HepG2 (cell line): ENCODE measurements at regions not wholly inside any gene's neighbourhood (a gene's known extent, or its start where the extent isn't known, plus 50 kb on each side); places are given as distances from the start of the nearest gene placed in this dataset.

Experiments
- DPF2 ChIP-seq: sonication (generic); formaldehyde crosslinking; IDR thresholded peaks from 2 replicates; pipeline ENCODE4 v1.4.0; 2020; ENCODE audit warnings: mild to moderate bottlenecking, low read depth, missing genetic modification reagents, borderline replicate concordance
- EZH2 ChIP-seq: conservative IDR thresholded peaks from 2 replicates; pipeline ENCODE4 v1.6.1; 2012; ENCODE audit warnings: mild to moderate bottlenecking, low read depth, low read length, moderate library complexity
- KDM1A ChIP-seq: IDR thresholded peaks from 2 replicates; pipeline ENCODE4 v1.6.1; 2016; ENCODE audit warnings: missing compliant biosample characterization
- MAZ ChIP-seq, 2 experiments: sonication (generic) in 1 of 2; formaldehyde crosslinking in 1 of 2; IDR thresholded peaks; 2 replicates each; pipeline versions ENCODE4 v1.5.0 to v1.6.1; 2012 to 2020; ENCODE audit warnings: low read depth in 2 of 2, mild to moderate bottlenecking in 2 of 2, borderline replicate concordance in 1 of 2, improper control_type of control experiment in 1 of 2, low read length in 1 of 2, missing genetic modification reagents in 1 of 2, moderate library complexity in 1 of 2
- NCOA1 ChIP-seq: sonication (generic); formaldehyde crosslinking; IDR thresholded peaks from 2 replicates; pipeline ENCODE4 v1.9.0; 2021; ENCODE audit warnings: missing genetic modification reagents
- RBM39 ChIP-seq: fragments of 200-400 bp; formaldehyde crosslinking; IDR thresholded peaks from one replicate; pipeline ENCODE4 v1.6.1; 2018; ENCODE audit warnings: antibody characterized with exemption, mild to moderate bottlenecking, low read depth, low read length; ENCODE audit not compliant: poor library complexity, severe bottlenecking
- RFX5 ChIP-seq: IDR thresholded peaks from 2 replicates; pipeline ENCODE4 v1.6.1; 2011; ENCODE audit warnings: low read depth, low read length, improper control_type of control experiment
- ZNF138 ChIP-seq: sonication (generic); formaldehyde crosslinking; IDR thresholded peaks from 2 replicates; pipeline ENCODE4 v1.5.0; 2020; ENCODE audit warnings: mild to moderate bottlenecking, low read depth, missing genetic modification reagents
- ZNF558 ChIP-seq: sonication (generic); formaldehyde crosslinking; IDR thresholded peaks from 2 replicates; pipeline ENCODE4 v1.9.0; 2022; ENCODE audit warnings: mild to moderate bottlenecking, missing genetic modification reagents, borderline replicate concordance
- ZNF792 ChIP-seq: IDR thresholded peaks from 2 replicates; pipeline ENCODE4 v1.6.1; 2016
- TF ChIP-seq, protein P1 (sequence below): IDR thresholded peaks from 2 replicates; pipeline ENCODE4 v1.6.1; 2016
- TF ChIP-seq, protein P2 (sequence below): sonication (generic); formaldehyde crosslinking; IDR thresholded peaks from 2 replicates; pipeline ENCODE4 v1.4.0; 2020; ENCODE audit warnings: missing genetic modification reagents, borderline replicate concordance
- TF ChIP-seq, protein P3 (sequence below): sonication (generic); formaldehyde crosslinking; IDR thresholded peaks from 2 replicates; pipeline ENCODE4 v1.5.0; 2020; ENCODE audit warnings: missing genetic modification reagents
- TF ChIP-seq, protein P4 (sequence below): sonication (generic); formaldehyde crosslinking; IDR thresholded peaks from 2 replicates; pipeline ENCODE4 v1.5.0; 2020; ENCODE audit warnings: mild to moderate bottlenecking, missing genetic modification reagents, moderate library complexity

DNA sequence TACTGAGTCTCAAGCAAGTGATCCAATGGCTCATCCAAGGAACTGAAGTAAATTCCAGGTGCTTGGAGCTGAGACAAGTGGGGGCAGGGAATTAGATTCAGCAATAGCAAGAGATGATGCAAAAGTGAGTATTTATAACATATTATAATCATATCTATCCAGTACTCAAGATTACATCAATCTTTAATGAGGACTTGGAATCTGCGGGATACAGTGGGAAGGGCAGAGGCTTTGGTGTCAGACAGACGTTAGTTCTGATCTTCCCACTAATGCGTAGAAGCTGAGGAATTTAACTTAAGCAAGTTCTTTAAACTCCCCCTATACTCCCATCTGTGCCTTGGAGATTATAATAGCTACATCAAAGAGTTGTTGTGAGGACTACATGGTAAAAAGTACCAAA lies 143.4 kb upstream of the NWD2 start:
- TF ChIP-seq, protein P1, sequence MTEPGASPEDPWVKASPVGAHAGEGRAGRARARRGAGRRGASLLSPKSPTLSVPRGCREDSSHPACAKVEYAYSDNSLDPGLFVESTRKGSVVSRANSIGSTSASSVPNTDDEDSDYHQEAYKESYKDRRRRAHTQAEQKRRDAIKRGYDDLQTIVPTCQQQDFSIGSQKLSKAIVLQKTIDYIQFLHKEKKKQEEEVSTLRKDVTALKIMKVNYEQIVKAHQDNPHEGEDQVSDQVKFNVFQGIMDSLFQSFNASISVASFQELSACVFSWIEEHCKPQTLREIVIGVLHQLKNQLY, result no peak
- TF ChIP-seq ZNF792, result no peak
- no peak for TF ChIP-seq RBM39
- no peak for TF ChIP-seq RFX5
- TF ChIP-seq, protein P2, sequence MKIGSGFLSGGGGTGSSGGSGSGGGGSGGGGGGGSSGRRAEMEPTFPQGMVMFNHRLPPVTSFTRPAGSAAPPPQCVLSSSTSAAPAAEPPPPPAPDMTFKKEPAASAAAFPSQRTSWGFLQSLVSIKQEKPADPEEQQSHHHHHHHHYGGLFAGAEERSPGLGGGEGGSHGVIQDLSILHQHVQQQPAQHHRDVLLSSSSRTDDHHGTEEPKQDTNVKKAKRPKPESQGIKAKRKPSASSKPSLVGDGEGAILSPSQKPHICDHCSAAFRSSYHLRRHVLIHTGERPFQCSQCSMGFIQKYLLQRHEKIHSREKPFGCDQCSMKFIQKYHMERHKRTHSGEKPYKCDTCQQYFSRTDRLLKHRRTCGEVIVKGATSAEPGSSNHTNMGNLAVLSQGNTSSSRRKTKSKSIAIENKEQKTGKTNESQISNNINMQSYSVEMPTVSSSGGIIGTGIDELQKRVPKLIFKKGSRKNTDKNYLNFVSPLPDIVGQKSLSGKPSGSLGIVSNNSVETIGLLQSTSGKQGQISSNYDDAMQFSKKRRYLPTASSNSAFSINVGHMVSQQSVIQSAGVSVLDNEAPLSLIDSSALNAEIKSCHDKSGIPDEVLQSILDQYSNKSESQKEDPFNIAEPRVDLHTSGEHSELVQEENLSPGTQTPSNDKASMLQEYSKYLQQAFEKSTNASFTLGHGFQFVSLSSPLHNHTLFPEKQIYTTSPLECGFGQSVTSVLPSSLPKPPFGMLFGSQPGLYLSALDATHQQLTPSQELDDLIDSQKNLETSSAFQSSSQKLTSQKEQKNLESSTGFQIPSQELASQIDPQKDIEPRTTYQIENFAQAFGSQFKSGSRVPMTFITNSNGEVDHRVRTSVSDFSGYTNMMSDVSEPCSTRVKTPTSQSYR (CRISPR knock-in tag), result no peak
- TF ChIP-seq, protein P3, sequence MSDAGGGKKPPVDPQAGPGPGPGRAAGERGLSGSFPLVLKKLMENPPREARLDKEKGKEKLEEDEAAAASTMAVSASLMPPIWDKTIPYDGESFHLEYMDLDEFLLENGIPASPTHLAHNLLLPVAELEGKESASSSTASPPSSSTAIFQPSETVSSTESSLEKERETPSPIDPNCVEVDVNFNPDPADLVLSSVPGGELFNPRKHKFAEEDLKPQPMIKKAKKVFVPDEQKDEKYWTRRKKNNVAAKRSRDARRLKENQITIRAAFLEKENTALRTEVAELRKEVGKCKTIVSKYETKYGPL (CRISPR knock-in tag), result no peak
- TF ChIP-seq ZNF138 (CRISPR knock-in tag), result no peak
- no peak for TF ChIP-seq EZH2
- TF ChIP-seq KDM1A (CRISPR knock-in tag), result no peak
- no peak for TF ChIP-seq DPF2 (CRISPR knock-in tag)
- TF ChIP-seq, protein P4, sequence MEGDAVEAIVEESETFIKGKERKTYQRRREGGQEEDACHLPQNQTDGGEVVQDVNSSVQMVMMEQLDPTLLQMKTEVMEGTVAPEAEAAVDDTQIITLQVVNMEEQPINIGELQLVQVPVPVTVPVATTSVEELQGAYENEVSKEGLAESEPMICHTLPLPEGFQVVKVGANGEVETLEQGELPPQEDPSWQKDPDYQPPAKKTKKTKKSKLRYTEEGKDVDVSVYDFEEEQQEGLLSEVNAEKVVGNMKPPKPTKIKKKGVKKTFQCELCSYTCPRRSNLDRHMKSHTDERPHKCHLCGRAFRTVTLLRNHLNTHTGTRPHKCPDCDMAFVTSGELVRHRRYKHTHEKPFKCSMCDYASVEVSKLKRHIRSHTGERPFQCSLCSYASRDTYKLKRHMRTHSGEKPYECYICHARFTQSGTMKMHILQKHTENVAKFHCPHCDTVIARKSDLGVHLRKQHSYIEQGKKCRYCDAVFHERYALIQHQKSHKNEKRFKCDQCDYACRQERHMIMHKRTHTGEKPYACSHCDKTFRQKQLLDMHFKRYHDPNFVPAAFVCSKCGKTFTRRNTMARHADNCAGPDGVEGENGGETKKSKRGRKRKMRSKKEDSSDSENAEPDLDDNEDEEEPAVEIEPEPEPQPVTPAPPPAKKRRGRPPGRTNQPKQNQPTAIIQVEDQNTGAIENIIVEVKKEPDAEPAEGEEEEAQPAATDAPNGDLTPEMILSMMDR (CRISPR knock-in tag), result no peak
- TF ChIP-seq NCOA1 (CRISPR knock-in tag), result no peak
- TF ChIP-seq MAZ (IDR thresholded peaks at IDR 0.05; ENCODE audit: borderline replicate concordance, low read depth, low read length), result no peak
- TF ChIP-seq MAZ (CRISPR knock-in tag; IDR thresholded peaks at IDR 0.05; ENCODE audit: low read depth), result no peak
- TF ChIP-seq ZNF558 (CRISPR knock-in tag), result no peak
